ENCODE measurements at regions not wholly inside any gene's neighbourhood (a gene's known extent, or its start where the extent isn't known, plus 50 kb on each side); places are given as distances from the start of the nearest gene placed in this dataset.
"Not testable (repeated sequence)": the region's sequence is repeated elsewhere in the genome, so short reads cannot be mapped to it uniquely, and the experiment has no call there.

GRCh38 chr7:155941688-155942087 is 129.4 kb upstream of the SHH start:
- in situ Hi-C loops (cut with HindIII; ENCODE audit: low sequenced_read_pairs), result no loop called here
- TF ChIP-seq CTCF (IDR thresholded peaks at IDR 0.05; ENCODE audit: low read depth, low read length), result no peak
- DNase-seq (ENCODE audit: low read depth, low spot score), result no peak

GRCh38 chr7:155939350-155939749 is 127.1 kb upstream of the SHH start:
- in situ Hi-C loops (cut with HindIII; ENCODE audit: low sequenced_read_pairs), result no loop called here
- TF ChIP-seq CTCF (IDR thresholded peaks at IDR 0.05; ENCODE audit: low read depth, low read length), result no peak

More at GRCh38 chr7:155941688-155942087, 129.4 kb upstream of the SHH start:
- no peak overlapping the region for H3K4me3 ChIP-seq (ENCODE audit: low read depth, low read length)

GRCh38 chr7:155938129-155938528 is 125.9 kb upstream of the SHH start:
- no peak for DNase-seq (ENCODE audit: low read depth, low spot score)
- no peak overlapping the region for H3K4me3 ChIP-seq (ENCODE audit: low read depth, low read length)
- in situ Hi-C loops (cut with HindIII; ENCODE audit: low sequenced_read_pairs), result no loop called here
- TF ChIP-seq CTCF (IDR thresholded peaks at IDR 0.05; ENCODE audit: low read depth, low read length), result no peak

More at GRCh38 chr7:155939350-155939749, 127.1 kb upstream of the SHH start:
- DNase-seq (ENCODE audit: low read depth, low spot score), result no peak
- no peak overlapping the region for H3K4me3 ChIP-seq (ENCODE audit: low read depth, low read length)

- TF ChIP-seq CTCF (IDR thresholded peaks at IDR 0.05; ENCODE audit: low read depth, low read length), result no peak
- in situ Hi-C loops (cut with HindIII; ENCODE audit: low sequenced_read_pairs), result no loop called here
- no peak for DNase-seq (ENCODE audit: low read depth, low spot score)
- H3K4me3 ChIP-seq (ENCODE audit: low read depth, low read length), result no peak overlapping the region
Observed at GRCh38 chr7:155935726-155936125, 123.5 kb upstream of the SHH start.

- H3K4me3 ChIP-seq (ENCODE audit: low read depth, low read length), result no peak overlapping the region
- no peak for TF ChIP-seq CTCF (IDR thresholded peaks at IDR 0.05; ENCODE audit: low read depth, low read length)
- in situ Hi-C loops (cut with HindIII; ENCODE audit: low sequenced_read_pairs), result no loop called here
- no peak for DNase-seq (ENCODE audit: low read depth, low spot score)
Observed at GRCh38 chr7:155935005-155935557, 122.8 kb upstream of the SHH start.

- DNase-seq (ENCODE audit: low read depth, low spot score); H3K4me3 ChIP-seq (ENCODE audit: low read depth, low read length); in situ Hi-C loops (cut with HindIII; ENCODE audit: low sequenced_read_pairs): not testable (repeated sequence)
Observed at GRCh38 chr7:155932324-155932723, 120.1 kb upstream of the SHH start.

GRCh38 chr7:155931396-155932085 is 119.3 kb upstream of the SHH start:
- in situ Hi-C loops (cut with HindIII; ENCODE audit: low sequenced_read_pairs), result no loop called here
- no peak for DNase-seq (ENCODE audit: low read depth, low spot score)
- no peak for TF ChIP-seq CTCF (IDR thresholded peaks at IDR 0.05; ENCODE audit: low read depth, low read length)
- H3K4me3 ChIP-seq (ENCODE audit: low read depth, low read length), result no peak overlapping the region
